Sciatic nerve (tissue), 2 donors: ENCODE measurements at regions not wholly inside any gene's neighbourhood (a gene's known extent, or its start where the extent isn't known, plus 50 kb on each side); places are given as distances from the start of the nearest gene placed in this dataset.
A peak's percentile ranks its signal among the peaks of the same experiment; 100 is the strongest.

ENCODE experiments used
- ATAC-seq: fragments of 200-7000 bp; cut with Tn5 transposase; one replicate; pipeline ENCODE4 v1.9.1; 2020; ENCODE audit warnings: mild to moderate bottlenecking, moderate library complexity
- DNase-seq: peaks from one replicate; pipeline ENCODE4 v3.0.0-alpha.2; 2020; ENCODE audit warnings: low spot score
- intact Hi-C: fragments of 100-400 bp; cut with DNase I; formaldehyde crosslinking; loops from one replicate; pipeline ENCODE4 v1.14.2; 2022
- donor health status: DM: no; HTN: no; CAD: no.
- donor health status: DM: no; HTN: no; CAD: no.

- DNase-seq: peak; percentile 77
- intact Hi-C loops: no loop called here
Measured at GRCh38 chr2:41853427-41854191, 194.2 kb upstream of the PKDCC start.

DNA sequence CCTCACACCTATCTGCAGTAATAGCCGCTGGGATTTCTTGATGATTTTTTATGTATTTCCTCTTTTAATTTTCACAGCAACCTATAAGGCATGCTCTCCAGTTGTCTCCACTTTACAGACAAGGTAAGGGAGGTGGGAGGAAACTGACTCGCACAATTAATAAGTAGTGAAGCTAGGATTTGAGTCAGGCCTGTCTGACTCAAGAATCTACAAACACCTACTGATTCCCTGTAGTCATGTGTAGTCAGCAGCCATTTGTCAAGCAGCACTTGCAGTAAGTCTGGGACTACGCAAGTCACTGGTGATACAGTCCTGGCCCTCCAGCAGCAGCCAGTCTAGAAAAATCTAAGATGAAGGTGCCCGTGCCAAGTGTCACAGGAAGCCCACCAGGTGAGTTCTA is 193.6 kb upstream of the PKDCC start:
- DNase-seq (no peak), ATAC-seq (no peak)
- intact Hi-C loops: no loop called here

More at GRCh38 chr2:41853427-41854191, 194.2 kb upstream of the PKDCC start:
- ATAC-seq: peak; percentile 57

DNA sequence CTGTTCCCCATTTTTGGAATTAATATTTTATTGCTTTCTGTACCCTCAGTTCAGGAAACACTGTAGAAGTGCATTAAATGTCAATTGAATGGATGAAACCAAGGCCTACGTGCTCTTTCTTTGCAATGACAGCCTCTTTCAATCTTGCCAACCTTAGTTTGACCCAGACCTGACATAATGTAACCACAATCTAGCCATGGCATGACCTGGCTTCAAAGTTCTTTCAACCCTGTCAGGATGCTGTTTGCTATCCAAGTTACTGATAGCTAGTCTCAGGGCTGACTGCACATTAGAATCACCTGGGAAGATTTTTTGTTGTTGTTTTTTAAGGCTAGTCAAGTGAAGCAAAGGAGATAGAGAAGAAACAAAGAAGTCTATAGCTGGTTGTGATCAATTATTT is 190.9 kb upstream of the PKDCC start:
- no peak for ATAC-seq
- intact Hi-C loops: no loop called here
- DNase-seq: no peak

- ATAC-seq (no peak), DNase-seq (no peak)
- intact Hi-C loops: no loop called here
Measured at GRCh38 chr2:41859615-41860514, 188.0 kb upstream of the PKDCC start.

GRCh38 chr2:41863062-41863461 is 184.8 kb upstream of the PKDCC start:
- DNase-seq (no peak), ATAC-seq (no peak)
- intact Hi-C loops: no loop called here

DNA sequence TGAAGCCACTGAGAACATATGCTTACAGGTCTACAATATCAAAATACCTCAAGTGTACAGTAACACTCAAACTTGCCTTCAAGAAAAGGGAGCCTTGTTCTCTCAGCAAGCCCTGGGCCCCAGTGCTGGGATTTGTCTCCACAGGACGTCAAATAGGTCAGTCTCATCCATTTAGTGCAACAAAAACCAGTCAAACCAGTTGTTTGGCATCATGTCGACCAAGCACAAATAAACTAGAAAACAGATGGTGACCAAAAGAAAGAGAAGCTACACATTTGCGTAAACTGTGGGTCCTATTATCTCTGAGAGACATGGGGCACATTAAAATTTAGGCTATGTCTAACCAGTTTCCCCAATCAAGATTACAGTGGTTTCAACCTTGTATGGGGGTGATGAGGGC is 182.6 kb upstream of the PKDCC start:
- DNase-seq (no peak), ATAC-seq (no peak)
- intact Hi-C loops: loop anchor here (5.0 kb wide), 1 partner anchor 222 kb away; no protein-coding TSS in a partner anchor

GRCh38 chr2:41867553-41867952 is 180.3 kb upstream of the PKDCC start:
- DNase-seq: no peak
- ATAC-seq: peak; percentile 29
- intact Hi-C loops: loop anchor here (5.0 kb wide), 1 partner anchor 220 kb away; no protein-coding TSS in a partner anchor

DNA sequence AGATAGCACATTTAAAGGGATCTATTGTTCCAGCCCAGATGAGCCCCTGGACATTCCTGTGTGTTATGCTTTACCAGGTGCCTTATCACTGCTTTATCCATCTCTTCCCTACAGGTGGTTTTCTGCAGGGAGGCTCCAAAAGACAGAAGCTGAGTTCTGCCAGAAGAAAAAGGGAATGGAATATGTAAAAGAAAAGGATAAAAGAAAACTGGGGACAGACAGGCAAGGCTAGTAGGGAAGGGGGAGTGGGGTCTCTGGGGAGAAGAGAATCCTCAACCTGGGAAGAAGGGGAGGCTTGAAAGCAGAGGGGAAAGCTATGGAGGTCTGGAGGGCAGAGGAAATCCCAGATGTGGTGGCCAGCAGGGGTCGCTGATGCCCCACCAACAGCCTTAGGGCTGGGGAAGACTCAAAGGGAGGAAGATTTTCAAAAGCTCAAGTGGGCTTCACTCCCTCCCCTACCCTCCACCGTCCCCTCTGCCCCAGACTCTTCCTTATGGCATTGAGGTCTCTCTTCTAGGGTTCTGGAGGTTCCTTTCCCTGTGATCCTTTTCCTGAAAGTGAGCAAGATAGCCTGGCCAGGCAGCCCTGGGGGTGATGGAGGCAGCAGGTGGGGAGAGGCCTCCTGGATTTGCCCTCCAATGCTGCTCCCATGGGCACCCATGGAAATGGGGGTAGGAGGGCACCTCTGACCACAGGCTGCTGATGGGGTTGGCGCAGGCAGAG is 178.1 kb upstream of the PKDCC start:
- intact Hi-C loops: loop anchor here (5.0 kb wide), 1 partner anchor 218 kb away; no protein-coding TSS in a partner anchor
- ATAC-seq (peak; percentile 89), DNase-seq (peak; percentile 91)

- ATAC-seq (peak; percentile 14), DNase-seq (no peak)
- intact Hi-C loops: no loop called here
Measured at GRCh38 chr2:41870265-41870585, 177.6 kb upstream of the PKDCC start.

- intact Hi-C loops: no loop called here
- DNase-seq: no peak
- peak; percentile 59 for ATAC-seq
Measured at GRCh38 chr2:41871080-41871479, 176.7 kb upstream of the PKDCC start.

- no peak for DNase-seq
- intact Hi-C loops: no loop called here
- no peak for ATAC-seq
Measured at GRCh38 chr2:41872646-41873045, 175.2 kb upstream of the PKDCC start.

- no peak for ATAC-seq
- DNase-seq: no peak
- intact Hi-C loops: no loop called here
Measured at GRCh38 chr2:41873102-41874031, 174.5 kb upstream of the PKDCC start.

DNA sequence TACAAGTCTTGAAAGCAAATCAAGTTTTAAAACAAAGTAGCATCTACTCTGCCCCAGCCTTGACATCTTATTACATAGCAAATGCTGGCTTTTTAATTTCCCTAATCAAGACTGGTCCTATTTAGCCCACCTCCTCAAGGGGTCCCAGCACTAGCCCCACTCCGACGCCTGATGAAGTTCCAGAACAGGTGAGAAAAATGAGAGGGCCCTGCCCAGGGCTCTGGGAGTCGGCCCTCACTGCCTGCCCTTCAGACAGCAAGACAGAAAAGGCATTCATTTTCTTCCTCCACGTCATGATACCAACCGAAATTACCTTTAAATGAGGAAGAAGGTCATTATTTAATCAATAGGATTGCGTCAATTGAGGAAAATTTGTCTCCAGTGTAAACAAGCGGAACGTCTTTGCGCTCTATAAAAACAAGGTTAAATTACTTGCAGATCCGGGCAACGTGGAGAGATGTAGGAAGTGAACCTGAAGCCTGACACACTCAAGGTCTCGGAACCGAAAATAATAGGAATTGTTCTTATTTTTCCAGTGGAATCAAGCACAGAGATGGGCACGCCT is 170.6 kb upstream of the PKDCC start:
- intact Hi-C loops: no loop called here
- ATAC-seq: peak; percentile 19
- DNase-seq: no peak

- intact Hi-C loops: no loop called here
- DNase-seq (no peak), ATAC-seq (no peak)
Measured at GRCh38 chr2:41878056-41878455, 169.8 kb upstream of the PKDCC start.

GRCh38 chr2:41878716-41879234 is 169.0 kb upstream of the PKDCC start:
- ATAC-seq (peak; percentile 77), DNase-seq (no peak)
- intact Hi-C loops: no loop called here

DNA sequence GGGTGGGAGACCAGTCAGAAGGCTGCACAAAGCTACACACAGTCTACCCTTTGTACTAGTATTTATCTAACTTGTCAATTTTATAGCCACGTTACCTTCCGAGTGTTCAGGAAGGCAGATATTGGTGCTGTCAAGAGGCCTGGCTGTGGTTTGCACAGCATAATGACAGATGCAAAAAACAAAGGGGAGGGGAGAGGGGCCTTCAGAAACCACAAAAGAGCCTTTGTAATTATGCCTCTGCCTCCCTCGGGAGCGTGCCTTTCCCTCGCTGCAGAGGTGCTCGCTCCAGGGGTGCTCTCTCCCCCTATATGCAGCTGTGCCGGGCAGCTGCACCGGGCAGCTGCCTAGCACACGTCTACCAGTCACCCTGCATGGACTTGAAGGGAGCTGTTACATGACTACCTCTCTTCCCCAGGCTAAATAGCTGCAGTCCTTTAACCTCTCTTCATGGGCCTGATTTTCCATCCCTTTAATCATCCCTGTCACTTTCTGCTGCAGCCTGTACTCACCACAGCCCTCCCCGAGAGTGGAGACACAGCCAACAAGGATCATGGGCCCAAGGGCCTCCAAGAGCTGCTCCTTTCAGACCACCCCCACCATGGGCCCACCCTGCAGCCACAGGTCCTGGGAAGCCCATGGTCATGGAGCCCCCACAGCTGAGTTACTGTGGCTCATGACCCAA is 168.4 kb upstream of the PKDCC start:
- ATAC-seq: peak; percentile 66
- no peak for DNase-seq
- intact Hi-C loops: no loop called here

DNA sequence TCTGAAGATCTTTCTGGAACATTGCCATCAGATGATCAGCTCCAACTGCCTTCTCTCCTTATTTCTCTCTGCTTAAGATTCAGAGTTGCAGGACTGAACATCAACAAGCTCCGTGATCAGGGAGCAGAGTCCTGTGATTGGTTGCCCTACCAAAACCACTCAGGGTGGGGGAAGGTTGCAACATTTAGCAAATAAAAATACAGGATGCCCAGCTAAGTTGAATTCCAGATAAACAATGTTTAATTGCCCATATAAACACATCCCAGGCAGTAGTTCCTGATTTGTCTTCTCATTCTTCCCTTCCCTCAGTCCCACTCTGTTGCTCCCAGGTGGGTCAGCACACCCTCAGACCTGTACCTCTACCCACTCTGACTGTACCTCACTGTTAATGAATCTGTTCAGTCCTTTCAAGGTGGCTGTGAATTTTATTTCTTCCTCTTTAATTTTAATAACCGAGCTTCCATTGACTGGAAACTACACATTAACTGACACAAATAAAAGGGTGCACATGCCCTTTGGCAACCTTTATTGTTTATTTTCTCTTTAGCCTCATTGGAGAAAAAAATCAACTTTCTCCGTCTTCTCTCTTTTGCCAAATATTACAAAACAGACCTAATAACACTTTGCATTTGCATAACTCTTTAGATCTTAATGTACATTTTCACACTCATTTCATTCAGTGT is 167.1 kb upstream of the PKDCC start:
- DNase-seq (no peak), ATAC-seq (no peak)
- intact Hi-C loops: no loop called here
